Superior temporal gyrus (tissue), 1 donor: ENCODE measurements at regions not wholly inside any gene's neighbourhood (a gene's known extent, or its start where the extent isn't known, plus 50 kb on each side); places are given as distances from the start of the nearest gene placed in this dataset.
A peak's percentile ranks its signal among the peaks of the same experiment; 100 is the strongest.
"Not testable (repeated sequence)": the region's sequence is repeated elsewhere in the genome, so short reads cannot be mapped to it uniquely, and the experiment has no call there.

Experiments used
- DNase-seq: peaks from one replicate; pipeline ENCODE4 v3.0.0-alpha.2; 2016; ENCODE audit errors: extremely low spot score

DNA sequence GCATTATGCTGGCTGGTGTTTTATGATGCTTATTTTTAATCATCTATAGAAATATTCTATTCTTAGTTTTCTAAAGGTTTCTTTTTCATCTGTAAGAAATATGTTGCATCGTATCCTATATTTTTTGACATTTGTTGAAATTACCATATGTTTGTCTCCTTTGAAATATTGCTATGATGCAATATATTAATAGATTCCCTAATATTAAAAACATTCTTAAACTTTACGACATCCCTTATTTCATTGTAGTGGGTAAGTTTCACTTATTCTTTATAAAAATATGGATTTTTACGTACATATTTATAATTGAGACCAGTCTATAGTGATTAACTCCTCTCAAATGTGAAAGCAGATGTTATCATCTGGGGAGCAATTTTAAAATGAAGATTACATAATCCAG is 258.2 kb upstream of the DUSP10 start:
- DNase-seq: no peak

DNA sequence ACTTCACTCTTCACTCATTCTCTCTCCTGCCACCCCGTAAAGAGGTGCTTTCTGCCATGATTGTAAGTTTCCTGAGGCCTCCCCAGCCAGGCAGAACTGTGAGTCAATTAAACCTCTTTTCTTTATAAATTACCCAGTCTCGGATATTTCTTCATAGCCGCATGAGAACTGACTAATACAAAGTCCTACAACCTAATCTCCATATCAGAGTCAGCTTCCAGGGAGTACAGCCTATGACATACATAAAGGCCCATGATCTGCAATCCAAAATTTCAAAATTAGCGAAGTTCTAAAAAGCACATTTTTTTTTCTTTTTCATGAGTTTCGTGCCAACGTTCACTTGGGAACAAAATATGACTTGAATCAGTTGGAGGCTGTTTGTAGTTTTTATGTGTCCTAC is 256.9 kb upstream of the DUSP10 start:
- no peak for DNase-seq

DNA sequence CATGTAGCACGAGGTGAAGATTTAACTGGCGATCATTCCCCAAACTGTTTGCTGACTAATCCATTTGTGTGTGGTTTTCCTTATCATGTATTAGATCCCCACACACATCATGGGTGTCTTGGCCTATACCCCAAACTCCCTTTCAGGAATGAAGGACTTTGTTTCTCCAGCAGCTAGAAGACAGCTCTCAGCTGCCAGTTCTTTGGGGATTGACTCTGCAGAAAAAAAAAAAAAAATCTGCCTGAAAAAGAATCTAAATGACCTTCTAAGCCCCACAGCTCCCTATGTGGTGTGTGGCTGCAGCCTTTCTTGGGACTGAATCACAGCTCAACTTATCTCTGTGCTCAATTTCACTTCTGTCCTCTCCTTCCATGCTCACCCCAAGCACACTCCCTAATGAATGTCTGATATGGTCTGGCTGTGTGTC is 256.3 kb upstream of the DUSP10 start:
- no peak for DNase-seq

DNA sequence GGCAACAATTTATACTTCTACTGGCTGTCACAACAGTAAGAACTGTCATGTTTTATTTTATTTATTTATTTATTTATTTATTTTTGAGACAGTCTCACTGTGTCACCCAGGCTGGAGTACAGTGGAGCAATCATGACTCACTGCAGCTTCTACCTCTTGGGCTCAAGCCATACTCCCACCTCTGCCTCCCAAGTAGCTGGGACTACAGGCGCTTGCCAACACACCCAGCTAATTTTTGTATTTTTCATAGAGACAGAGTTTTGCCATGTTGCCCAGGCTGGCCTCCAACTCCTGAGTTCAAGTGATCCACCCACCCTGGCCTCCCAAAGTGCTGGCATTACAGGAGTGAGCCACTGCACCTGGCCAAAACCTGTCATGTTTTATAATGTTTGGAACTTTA is 255.1 kb upstream of the DUSP10 start:
- not testable (repeated sequence) for DNase-seq

DNA sequence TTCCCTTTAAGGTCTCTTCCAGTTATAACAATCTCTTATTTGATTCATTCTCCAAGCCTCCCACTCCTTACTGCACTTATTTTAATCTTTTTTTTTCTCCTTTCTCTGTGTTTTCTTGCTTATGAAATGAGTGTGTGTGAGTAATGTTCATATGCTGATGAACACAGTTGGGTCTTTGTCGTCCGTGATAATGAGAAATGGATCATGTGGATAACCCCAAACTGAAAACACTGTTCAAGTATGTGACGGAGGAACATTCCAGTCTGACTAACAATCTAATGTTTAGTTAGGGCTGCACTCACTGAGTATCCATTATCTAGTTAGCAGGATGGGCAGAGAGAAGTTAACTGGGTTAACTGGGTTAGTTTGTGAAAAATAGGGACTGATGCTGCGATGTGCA is 253.1 kb upstream of the DUSP10 start:
- peak; percentile 89 for DNase-seq

DNA sequence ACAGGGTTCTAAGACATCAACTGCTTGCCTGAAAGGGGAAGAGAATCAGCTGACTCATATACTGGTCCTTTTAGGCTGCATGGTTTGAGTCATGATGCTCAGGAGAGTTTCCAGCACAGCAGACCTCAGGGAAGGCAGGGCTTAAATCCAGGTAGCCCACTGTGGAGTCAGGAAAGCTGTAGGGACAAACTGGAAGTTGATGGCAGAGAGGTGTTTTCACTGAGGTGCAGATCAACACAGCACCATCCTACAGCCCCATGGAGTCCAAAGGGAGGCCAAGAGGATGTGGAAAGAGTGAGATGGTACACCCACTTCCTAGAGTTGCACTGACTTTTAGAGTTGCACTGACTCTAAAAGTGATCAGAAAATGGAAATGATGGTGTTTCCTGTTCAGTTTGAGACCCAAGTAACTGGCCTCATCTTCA is 252.4 kb upstream of the DUSP10 start:
- DNase-seq: no peak

DNA sequence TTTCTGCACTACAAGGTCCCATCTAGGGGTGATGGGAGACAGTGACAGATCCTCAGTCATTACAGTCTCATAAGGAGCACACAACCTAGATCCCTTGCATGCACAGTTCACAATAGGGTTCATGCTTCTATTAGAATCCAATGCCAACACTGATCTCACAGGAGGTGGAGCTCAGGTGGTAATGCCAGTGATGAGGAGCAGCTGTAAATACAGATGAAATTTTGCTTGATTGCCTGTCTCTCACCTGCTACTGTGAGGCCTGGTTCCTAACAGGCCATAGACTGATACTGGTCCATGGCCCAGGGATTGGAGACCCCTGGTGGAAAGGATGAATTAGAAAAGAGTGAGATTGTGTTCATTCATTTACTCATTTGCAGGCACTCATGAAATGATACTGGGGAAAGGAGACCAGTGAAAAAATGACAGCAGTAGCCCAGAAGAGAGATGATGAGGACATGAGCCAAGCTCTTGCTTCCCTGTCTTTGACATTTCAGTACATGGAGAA is 251.6 kb upstream of the DUSP10 start:
- no peak for DNase-seq

DNA sequence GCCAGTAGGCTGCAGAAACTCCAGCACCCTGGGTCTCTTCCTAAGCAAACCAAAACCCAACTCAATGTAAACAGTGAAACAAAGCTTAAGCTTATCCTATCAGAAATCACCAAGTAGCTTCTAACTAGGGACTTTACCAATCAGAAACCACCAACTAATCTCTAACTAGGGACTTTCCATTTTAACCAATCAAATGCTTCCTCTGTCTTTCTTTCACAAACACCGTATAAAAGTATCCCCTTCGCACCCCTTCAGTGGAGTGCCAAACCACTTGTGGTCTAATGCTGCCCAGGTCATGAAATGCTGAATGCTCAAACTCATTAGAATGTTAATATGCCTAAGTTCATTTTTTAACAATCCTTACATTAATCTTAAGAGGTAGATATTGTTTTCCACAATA is 250.5 kb upstream of the DUSP10 start:
- DNase-seq: no peak

DNA sequence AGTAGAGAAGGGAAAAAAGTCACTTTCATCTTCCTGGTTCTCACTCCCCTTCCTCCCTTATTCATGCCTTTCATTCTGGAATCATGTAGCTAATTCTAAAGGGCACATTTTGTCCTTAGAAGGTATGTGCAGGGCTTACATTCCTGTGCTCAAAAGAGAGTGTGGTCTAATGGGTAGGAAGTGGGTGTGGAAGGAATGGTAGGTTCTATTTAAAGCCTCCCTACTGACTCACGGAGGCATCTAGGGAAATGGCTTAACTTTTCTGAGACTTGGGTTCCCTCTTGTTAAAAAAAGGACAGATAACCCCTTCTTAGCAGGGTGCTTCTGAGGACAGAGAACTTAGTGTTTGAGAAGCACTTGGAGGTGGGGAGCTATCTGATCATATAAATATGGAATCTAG is 249.3 kb upstream of the DUSP10 start:
- DNase-seq: no peak

DNA sequence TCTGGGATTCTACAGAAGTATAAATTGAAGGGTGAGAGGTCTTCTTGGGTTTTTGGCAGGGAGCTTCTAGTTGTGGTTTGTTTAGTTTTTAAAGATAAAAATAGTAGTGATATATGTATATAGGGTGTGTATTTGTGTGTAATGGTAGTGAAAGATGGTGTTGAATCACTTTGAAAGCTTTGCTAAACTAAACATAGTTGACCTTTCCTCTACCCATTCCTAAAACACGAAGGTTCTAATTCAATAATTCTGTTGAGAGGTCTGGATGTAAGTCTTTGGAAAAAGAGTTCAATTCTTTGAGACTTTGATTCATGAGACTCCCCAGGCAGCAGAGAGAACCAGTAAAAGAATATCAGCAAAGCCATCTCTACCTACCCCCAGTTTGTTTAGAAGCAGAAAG is 247.9 kb upstream of the DUSP10 start:
- no peak for DNase-seq

DNA sequence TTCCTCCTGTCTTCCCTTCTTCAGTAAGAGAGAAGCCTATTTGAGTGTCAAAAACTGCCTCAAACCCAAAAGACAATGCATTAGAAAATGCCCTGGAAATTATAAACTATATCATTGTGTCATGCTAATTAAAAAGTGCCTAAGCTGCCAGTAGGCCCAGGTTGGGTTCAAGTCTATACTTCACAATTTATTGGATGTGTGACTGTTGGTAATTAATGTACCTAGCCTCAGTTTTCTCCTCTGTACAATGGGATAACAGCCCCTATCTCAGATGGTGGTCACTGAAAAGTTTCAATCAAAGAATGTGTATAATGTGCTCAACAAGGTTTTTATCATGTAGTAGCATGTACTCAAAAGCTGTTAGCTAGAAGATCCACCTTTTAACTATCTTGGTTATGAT is 246.9 kb upstream of the DUSP10 start:
- DNase-seq: no peak

DNA sequence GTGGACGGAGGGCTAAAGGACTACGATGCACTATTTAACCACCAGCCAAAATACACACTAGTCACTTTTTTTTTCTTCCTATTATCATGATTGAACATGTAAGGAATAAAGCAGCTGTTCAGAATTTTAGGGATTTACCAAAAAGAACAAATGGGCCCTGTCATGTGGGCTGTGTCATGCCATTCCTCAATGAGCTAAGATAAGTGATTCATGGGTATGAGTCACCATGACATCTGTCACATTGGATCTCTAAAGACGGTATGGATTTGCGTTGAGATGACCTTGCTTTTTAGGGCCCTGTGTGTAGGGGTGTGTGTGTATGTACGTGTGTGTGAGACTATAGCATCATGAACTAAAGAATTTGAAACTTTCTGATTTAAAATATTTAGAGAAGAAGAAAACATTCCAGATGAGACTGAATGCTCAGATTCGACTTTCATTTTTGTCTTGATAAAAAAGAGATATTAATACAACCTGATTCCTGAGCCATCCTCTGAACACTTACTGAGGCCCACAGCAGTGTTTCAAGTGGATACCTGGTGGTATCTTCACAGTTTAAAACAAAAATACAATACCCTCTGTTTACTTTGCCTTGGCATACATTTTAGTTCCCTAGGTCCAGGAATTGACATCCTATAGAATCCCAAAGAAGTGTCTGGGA is 246.1 kb upstream of the DUSP10 start:
- no peak for DNase-seq

DNA sequence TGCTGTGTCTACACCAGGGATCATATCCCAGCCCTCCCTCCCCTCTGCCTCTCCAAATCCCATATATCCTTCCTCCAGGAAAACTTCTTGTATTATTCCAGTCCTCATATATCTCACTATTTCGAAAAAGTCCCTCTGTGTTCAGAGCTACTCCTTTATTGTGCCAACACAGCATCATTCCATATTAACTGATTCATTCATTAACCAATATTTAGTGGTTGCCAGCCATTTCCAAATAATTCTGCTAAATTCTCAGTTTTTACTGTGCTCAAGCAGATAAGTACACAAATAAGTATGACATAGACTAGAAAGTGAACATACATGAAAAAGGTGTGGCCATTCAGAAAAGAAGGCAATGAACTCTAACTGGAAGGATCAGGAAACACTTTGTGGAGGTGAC is 241.6 kb upstream of the DUSP10 start:
- no peak for DNase-seq

DNA sequence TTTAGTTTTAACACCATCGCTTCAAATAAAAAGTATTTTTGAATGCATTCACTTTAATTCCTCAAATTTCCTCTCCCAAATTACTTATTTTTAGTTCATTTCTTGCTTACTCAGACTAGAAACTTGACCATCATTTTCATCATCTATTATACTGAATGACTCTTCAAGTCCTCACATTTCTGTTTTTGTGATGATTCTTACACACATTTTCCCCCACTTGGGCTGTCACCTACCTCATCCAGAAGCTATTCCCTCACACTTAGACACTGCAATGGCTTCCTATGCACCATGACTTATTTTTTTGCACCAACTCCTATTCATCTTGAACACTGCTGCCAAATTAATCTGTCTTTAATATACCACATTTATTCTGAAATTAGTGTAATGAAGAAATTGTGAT is 239.6 kb upstream of the DUSP10 start:
- no peak for DNase-seq

DNA sequence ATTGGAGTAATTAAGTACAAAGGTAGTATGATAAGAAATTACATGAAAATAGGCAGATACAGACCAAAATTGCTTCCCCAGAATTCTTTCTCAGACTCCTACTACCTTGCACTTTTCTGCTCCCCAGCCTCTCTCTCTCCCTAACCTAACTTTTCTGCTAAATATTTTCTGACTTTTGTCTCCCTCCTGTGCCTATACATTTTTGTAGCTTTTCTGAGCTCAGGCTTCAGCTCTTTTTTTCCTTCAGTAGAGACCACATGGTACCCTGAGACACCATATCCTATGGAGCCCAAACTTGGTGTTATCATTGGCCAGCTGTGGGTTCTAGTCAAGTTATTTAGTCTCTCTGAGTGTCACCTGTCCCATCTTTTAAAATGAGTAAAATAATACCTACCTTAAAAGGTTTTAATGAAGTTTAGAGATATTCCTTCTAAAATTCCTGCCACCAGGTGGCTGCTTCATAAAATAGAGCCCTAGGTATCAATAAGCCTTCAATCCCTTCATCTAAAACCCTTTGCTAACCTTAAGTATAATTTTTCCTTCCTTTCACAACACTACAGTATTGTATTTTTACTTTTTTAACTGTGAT is 237.6 kb upstream of the DUSP10 start:
- DNase-seq: no peak

DNA sequence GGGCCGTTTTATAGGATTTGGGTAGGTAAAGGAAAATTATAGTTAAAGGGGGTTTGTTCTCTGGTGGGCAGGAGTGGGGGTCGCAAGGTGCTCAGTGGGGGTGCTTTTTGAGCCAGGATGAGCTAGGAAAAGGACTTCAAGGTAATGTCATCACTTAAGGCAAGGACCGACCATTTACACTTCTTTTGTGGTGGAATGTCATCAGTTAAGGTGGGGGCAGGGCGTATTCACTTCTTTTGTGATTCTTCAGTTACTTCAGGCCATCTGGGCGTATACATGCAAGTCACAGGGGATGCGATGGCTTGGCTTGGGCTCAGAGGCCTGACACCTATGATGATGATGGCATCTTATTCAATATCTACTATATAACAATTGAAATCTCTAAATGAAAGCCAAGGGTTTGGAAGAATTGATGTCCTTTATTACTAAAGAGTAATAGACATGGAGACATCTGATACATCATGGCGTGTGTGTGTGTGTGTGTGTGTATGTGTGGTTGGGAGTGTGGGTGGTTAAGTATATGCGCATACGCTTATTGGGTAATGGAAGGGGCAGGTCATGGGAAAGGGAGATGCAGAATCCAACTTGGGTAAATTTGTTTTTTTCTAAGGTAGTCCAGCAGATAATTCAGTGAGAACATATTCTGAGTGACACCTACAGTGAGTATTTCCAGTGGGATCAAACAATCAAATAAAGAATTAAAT is 236.9 kb upstream of the DUSP10 start:
- not testable (repeated sequence) for DNase-seq

DNA sequence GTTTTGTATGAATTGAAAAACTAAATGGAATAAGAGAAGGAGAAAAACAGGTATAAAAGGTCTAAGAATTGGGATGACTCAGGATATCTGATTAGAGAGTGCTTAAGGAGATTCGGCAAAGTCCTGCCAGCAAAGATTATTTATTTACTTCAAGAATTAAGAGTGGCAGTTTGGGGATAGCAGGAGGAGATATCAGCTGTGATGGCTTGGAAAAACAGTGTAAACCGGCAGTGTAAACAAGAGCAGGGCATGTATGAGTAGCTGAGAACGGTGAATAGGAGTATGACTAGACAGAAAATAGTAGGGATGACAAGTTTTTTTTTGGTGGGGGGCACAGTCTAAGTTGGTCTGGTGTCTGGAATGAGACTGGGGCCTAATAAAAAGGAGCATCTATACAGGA is 231.9 kb upstream of the DUSP10 start:
- DNase-seq: not testable (repeated sequence)

DNA sequence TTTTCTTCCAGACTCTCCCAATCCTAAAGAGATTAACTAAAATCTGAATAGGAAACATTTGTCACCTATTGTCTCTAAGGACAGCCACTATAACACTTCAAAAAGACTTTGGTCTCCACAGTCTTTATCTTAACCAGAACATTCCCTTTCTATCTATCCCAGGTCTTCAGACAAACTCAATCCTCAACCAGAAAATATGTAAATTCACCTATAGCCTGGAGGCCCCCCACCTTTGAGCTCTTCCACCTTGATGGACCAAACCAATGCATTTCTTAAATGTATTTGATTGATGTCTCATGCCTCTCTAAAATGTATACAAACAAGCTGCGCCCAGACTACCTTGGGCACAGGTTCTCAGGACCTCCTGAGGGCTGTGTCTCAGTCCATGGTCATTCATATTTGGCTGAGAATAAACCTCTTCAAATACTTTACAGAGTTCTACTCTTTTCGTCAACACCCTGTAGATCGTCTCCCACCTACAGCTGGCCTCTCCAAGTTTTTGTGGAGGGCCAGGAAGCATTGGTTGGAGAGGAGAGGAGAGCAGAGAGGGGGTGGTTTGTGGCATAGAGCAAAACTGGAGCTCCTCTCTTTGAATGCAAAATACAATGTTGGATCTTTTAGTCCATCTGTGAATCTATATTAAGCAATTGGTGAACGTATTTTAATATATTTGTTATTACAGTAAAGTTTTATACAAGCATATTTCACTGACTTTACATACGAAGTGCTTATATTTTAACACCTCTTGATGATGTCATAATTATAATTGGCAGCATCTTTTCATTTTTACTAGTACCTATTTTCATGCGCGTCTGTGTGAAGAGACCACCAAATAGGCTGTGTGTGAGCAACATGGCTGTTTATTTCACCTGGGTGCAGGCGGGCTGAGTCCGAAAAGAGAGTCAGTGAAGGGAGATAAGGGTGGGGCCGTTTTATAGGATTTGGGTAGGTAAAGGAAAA is 230.7 kb upstream of the DUSP10 start:
- no peak for DNase-seq

DNA sequence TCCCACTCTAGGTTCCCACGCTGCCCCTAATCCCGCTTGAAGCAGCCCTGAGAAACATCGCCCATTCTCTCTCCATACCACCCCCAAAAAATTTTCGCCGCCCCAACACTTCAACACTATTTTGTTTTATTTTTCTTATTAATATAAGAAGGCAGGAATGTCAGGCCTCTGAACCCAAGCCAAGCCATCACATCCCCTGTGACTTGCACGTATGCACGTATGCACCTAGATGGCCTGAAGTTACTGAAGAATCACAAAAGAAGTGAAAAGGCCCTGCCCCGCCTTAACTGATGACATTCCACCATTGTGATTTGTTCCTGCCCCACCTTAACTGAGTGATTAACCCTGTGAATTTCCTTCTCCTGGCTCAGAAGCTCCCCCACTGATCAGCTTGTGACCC is 229.1 kb upstream of the DUSP10 start:
- not testable (repeated sequence) for DNase-seq

DNA sequence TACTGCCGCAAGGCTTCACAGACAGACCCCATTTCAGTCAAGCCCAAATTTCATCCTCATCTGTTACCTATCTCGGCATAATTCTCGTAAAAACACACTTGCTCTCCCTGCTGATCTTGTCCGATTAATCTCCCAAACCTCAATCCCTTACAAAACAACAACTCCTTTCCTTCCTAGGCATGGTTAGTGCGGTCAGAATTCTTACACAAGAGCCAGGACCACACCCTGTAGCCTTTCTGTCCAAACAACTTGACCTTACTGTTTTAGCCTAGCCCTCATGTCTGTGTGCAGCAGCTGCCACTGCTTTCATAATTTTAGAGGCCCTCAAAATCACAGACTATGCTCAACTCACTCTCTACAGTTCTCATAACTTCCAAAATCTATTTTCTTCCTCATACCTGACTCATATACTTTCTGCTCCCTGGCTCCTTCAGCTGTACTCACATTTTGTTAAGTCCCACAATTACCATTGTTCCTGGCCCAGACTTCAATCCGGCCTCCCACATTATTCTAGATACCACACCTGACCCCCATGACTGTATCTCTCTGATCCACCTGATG is 227.5 kb upstream of the DUSP10 start:
- DNase-seq: not testable (repeated sequence)

DNA sequence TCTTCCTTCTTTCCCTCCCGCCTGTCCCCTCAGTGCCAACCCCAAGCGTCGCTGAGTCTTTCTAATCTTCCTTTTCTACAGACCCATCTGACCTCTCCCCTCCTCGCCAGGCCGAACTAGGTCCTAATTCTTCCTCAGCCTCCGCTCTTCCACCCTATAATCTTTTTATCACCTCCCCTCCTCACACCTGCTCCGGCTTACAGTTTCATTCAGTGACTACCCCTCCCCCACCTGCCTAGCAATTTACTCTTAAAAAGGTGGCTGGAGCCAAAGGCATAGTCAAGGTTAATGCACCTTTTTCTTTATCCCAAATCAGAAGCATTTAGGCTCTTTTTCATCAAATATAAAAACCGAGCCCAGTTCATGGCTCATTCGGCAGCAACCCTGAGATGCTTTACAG is 225.6 kb upstream of the DUSP10 start:
- DNase-seq: not testable (repeated sequence)

DNA sequence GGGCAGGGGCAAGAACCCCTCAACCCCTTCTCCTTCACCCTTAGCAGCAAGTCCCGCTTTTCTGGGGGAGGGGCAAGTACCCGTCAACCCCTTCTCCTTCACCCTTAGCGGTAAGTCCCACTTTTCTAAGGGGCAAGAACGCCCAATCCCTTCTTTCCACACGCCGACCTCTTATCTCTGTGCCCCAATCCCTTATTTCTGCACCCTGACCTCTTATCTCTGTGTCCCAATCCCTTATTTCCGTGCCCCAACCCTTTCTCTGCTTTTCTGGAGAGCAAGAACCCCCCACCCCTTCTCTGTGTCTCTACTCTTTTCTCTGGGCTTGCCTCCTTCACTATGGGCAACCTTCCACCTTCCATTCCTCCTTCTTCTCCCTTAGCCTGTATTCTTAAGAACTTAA is 225.0 kb upstream of the DUSP10 start:
- not testable (repeated sequence) for DNase-seq
